ENCODE measurements at regions not wholly inside any gene's neighbourhood (a gene's known extent, or its start where the extent isn't known, plus 50 kb on each side); places are given as distances from the start of the nearest gene placed in this dataset.

DNA sequence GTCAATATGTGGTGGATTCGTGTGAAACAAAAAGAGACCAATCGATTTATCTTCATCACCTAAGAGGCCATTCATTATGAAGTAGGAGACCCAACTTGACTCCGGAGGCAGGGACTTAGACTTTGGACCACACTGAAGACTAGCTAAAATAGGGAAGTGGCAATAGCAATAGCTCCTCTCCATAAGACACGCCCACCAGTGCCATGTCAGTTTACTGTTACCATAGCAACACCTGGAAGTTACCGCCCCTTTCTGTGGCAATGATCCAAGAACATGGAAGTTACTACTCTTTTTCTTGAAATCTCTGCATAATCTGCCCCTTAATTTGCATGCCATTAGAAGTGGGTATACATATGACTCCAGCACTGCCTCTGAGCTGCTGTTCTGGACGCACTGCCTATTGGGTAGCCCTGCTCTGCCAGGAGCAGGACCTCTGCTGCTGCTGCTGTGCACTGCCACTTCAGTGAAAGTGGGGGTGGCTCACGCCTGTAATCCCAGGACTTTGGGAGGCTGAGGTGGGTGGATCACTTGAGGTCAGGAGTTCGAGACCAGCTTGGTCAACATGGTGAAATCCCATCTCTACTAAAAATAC is 163.2 kb downstream of the PRKX start:
- TF ChIP-seq, protein P1, sequence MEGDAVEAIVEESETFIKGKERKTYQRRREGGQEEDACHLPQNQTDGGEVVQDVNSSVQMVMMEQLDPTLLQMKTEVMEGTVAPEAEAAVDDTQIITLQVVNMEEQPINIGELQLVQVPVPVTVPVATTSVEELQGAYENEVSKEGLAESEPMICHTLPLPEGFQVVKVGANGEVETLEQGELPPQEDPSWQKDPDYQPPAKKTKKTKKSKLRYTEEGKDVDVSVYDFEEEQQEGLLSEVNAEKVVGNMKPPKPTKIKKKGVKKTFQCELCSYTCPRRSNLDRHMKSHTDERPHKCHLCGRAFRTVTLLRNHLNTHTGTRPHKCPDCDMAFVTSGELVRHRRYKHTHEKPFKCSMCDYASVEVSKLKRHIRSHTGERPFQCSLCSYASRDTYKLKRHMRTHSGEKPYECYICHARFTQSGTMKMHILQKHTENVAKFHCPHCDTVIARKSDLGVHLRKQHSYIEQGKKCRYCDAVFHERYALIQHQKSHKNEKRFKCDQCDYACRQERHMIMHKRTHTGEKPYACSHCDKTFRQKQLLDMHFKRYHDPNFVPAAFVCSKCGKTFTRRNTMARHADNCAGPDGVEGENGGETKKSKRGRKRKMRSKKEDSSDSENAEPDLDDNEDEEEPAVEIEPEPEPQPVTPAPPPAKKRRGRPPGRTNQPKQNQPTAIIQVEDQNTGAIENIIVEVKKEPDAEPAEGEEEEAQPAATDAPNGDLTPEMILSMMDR (IDR thresholded peaks at IDR 0.05) = no peak
- TF ChIP-seq, protein P2, sequence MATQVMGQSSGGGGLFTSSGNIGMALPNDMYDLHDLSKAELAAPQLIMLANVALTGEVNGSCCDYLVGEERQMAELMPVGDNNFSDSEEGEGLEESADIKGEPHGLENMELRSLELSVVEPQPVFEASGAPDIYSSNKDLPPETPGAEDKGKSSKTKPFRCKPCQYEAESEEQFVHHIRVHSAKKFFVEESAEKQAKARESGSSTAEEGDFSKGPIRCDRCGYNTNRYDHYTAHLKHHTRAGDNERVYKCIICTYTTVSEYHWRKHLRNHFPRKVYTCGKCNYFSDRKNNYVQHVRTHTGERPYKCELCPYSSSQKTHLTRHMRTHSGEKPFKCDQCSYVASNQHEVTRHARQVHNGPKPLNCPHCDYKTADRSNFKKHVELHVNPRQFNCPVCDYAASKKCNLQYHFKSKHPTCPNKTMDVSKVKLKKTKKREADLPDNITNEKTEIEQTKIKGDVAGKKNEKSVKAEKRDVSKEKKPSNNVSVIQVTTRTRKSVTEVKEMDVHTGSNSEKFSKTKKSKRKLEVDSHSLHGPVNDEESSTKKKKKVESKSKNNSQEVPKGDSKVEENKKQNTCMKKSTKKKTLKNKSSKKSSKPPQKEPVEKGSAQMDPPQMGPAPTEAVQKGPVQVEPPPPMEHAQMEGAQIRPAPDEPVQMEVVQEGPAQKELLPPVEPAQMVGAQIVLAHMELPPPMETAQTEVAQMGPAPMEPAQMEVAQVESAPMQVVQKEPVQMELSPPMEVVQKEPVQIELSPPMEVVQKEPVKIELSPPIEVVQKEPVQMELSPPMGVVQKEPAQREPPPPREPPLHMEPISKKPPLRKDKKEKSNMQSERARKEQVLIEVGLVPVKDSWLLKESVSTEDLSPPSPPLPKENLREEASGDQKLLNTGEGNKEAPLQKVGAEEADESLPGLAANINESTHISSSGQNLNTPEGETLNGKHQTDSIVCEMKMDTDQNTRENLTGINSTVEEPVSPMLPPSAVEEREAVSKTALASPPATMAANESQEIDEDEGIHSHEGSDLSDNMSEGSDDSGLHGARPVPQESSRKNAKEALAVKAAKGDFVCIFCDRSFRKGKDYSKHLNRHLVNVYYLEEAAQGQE (IDR thresholded peaks at IDR 0.05; ENCODE audit: insufficient read depth in 1 of 2, low read depth in 2 of 2, low read length in 1 of 2) = no peak
- TF ChIP-seq POLR2AphosphoS5 (IDR thresholded peaks at IDR 0.05; ENCODE audit: low read depth, low read length) = no peak

All from Panc1 (cell line).